HEK293 (cell line): ENCODE measurements at regions not wholly inside any gene's neighbourhood (a gene's known extent, or its start where the extent isn't known, plus 50 kb on each side); places are given as distances from the start of the nearest gene placed in this dataset.

ENCODE experiments used
- CTCF ChIA-PET: fragments of 350-600 bp; formaldehyde crosslinking; extraction: SDS; loops from one replicate; lab custom pipeline; 2021; ENCODE audit warnings: antibody characterized with exemption; lab: Yijun Ruan, JAX
- POLR2A ChIA-PET: fragments of 300-600 bp; formaldehyde crosslinking; extraction: SDS; loops from one replicate; lab custom pipeline; 2020; ENCODE audit warnings: antibody characterized with exemption, inconsistent platforms; lab: Yijun Ruan, JAX
- H3K27ac ChIP-seq: fragments of 200-500 bp; sonication (Bioruptor generic); 2 replicates; pipeline ENCODE4 v1.5.1; 2014; ENCODE audit warnings: low read depth, low read length, control low read depth, inconsistent platforms; ENCODE audit errors: extremely low read depth
- H3K36me3 ChIP-seq, 2 experiments: fragments of 200-500 bp in 1 of 2; sonication (Bioruptor generic) in 1 of 2; 1 replicate in 1 of 2; 2 replicates in 1 of 2; pipeline ENCODE4 v1.5.1; 2014 to 2017; ENCODE audit warnings: inconsistent platforms in 2 of 2, low read length in 2 of 2; ENCODE audit not compliant: control insufficient read depth in 2 of 2, insufficient read depth in 1 of 2
- H3K4me1 ChIP-seq: fragments of 200-500 bp; sonication (Bioruptor generic); 2 replicates; pipeline ENCODE4 v1.5.1; 2014; ENCODE audit warnings: mild to moderate bottlenecking, low read length, inconsistent platforms; ENCODE audit not compliant: control insufficient read depth, insufficient read depth
- H3K4me3 ChIP-seq: 2 replicates; pipeline ENCODE4 v1.5.1; 2011; ENCODE audit warnings: low read depth, mild to moderate bottlenecking, control low read depth, low read length, moderate library complexity
- H3K9me3 ChIP-seq: fragments of 200-500 bp; sonication (Bioruptor generic); 2 replicates; pipeline ENCODE4 v1.5.1; 2014; ENCODE audit warnings: low read depth, low read length, inconsistent platforms; ENCODE audit not compliant: control insufficient read depth, insufficient read depth
- EGR2 ChIP-seq: fragments of 450-650 bp; formaldehyde crosslinking; IDR thresholded peaks from 2 replicates; pipeline ENCODE4 v1.5.1; 2016; ENCODE audit warnings: low read depth, missing biosample characterization, missing genetic modification characterization
- GLI2 ChIP-seq: fragments of 450-650 bp; formaldehyde crosslinking; IDR thresholded peaks from 2 replicates; pipeline ENCODE4; 2017; ENCODE audit warnings: missing biosample characterization, missing genetic modification characterization, low read depth, borderline replicate concordance
- HOXD13 ChIP-seq: sonication (generic); formaldehyde crosslinking; IDR thresholded peaks from 2 replicates; pipeline ENCODE4 v1.8.0; 2022; ENCODE audit warnings: missing genetic modification reagents, borderline replicate concordance
- KLF8 ChIP-seq: fragments of 450-650 bp; formaldehyde crosslinking; IDR thresholded peaks from 2 replicates; pipeline ENCODE4 v1.5.1; 2016; ENCODE audit warnings: missing biosample characterization, missing genetic modification characterization
- KLF9 ChIP-seq: fragments of 450-650 bp; formaldehyde crosslinking; IDR thresholded peaks from 2 replicates; pipeline ENCODE4 v1.5.1; 2016; ENCODE audit warnings: missing biosample characterization, missing genetic modification characterization, low read depth
- REPIN1 ChIP-seq: fragments of 450-650 bp; formaldehyde crosslinking; IDR thresholded peaks from 2 replicates; pipeline ENCODE4 v1.5.1; 2017; ENCODE audit warnings: missing biosample characterization, missing genetic modification characterization, low read depth
- TCF7L2 ChIP-seq: IDR thresholded peaks from 2 replicates; pipeline ENCODE4 v1.6.1; 2011; ENCODE audit warnings: low read depth, mild to moderate bottlenecking, inconsistent platforms, low read length, moderate library complexity, borderline replicate concordance
- ZIC2 ChIP-seq: fragments of 450-650 bp; formaldehyde crosslinking; IDR thresholded peaks from 2 replicates; pipeline ENCODE4 v1.5.1; 2016; ENCODE audit warnings: missing biosample characterization, missing genetic modification characterization
- ZNF10 ChIP-seq: fragments of 450-650 bp; formaldehyde crosslinking; IDR thresholded peaks from 2 replicates; pipeline ENCODE4 v1.5.1; 2017; ENCODE audit warnings: missing biosample characterization, missing genetic modification characterization
- ZNF155 ChIP-seq: fragments of 450-650 bp; formaldehyde crosslinking; IDR thresholded peaks from 2 replicates; pipeline ENCODE4 v1.5.1; 2016; ENCODE audit warnings: missing biosample characterization, missing genetic modification characterization
- ZNF341 ChIP-seq: fragments of 450-650 bp; formaldehyde crosslinking; IDR thresholded peaks from 2 replicates; pipeline ENCODE4; 2016; ENCODE audit warnings: low read depth, missing biosample characterization, missing genetic modification characterization
- ZNF350 ChIP-seq: fragments of 450-650 bp; formaldehyde crosslinking; IDR thresholded peaks from 2 replicates; pipeline ENCODE4 v1.5.0; 2017; ENCODE audit warnings: missing biosample characterization, mild to moderate bottlenecking, missing genetic modification characterization
- ZNF501 ChIP-seq: fragments of 450-650 bp; formaldehyde crosslinking; IDR thresholded peaks from 2 replicates; pipeline ENCODE4 v1.5.1; 2016; ENCODE audit warnings: missing biosample characterization, missing genetic modification characterization
- ZNF514 ChIP-seq: fragments of 450-650 bp; formaldehyde crosslinking; IDR thresholded peaks from 2 replicates; pipeline ENCODE4 v1.5.1; 2016; ENCODE audit warnings: missing biosample characterization, missing genetic modification characterization
- ZNF555 ChIP-seq: fragments of 450-650 bp; formaldehyde crosslinking; conservative IDR thresholded peaks from 2 replicates; pipeline ENCODE4 v1.5.1; 2017; ENCODE audit warnings: missing biosample characterization, mild to moderate bottlenecking, missing genetic modification characterization, inconsistent platforms
- ZNF560 ChIP-seq: fragments of 450-650 bp; formaldehyde crosslinking; IDR thresholded peaks from 2 replicates; pipeline ENCODE4 v1.5.1; 2017; ENCODE audit warnings: missing biosample characterization, missing genetic modification characterization, borderline replicate concordance
- ZNF692 ChIP-seq: fragments of 450-650 bp; formaldehyde crosslinking; IDR thresholded peaks from 2 replicates; pipeline ENCODE4 v1.5.1; 2016; ENCODE audit warnings: missing biosample characterization, missing genetic modification characterization
- ZNF704 ChIP-seq: fragments of 450-650 bp; formaldehyde crosslinking; IDR thresholded peaks from 2 replicates; pipeline ENCODE4 v1.5.1; 2016; ENCODE audit warnings: missing biosample characterization, missing genetic modification characterization
- ZNF707 ChIP-seq: fragments of 450-650 bp; formaldehyde crosslinking; IDR thresholded peaks from 2 replicates; pipeline ENCODE4 v1.5.1; 2016; ENCODE audit warnings: missing biosample characterization, missing genetic modification characterization
- ZNF768 ChIP-seq: fragments of 450-650 bp; formaldehyde crosslinking; IDR thresholded peaks from 2 replicates; pipeline ENCODE4 v1.5.1; 2018; ENCODE audit warnings: missing biosample characterization, mild to moderate bottlenecking, missing genetic modification characterization
- ZNF791 ChIP-seq: fragments of 450-650 bp; formaldehyde crosslinking; IDR thresholded peaks from 2 replicates; pipeline ENCODE4 v1.5.1; 2016; ENCODE audit warnings: missing biosample characterization, missing genetic modification characterization
- ZNF843 ChIP-seq: fragments of 450-650 bp; formaldehyde crosslinking; IDR thresholded peaks from 2 replicates; pipeline ENCODE4 v1.5.1; 2016; ENCODE audit warnings: missing biosample characterization, missing genetic modification characterization
- TF ChIP-seq, protein P1 (sequence below): fragments of 450-650 bp; formaldehyde crosslinking; IDR thresholded peaks from 2 replicates; pipeline ENCODE4 v1.5.1; 2016; ENCODE audit warnings: missing biosample characterization, missing genetic modification characterization, borderline replicate concordance
- TF ChIP-seq, protein P2 (sequence below): fragments of 450-650 bp; formaldehyde crosslinking; IDR thresholded peaks from 2 replicates; pipeline ENCODE4 v1.5.0; 2017; ENCODE audit warnings: missing biosample characterization, missing genetic modification characterization, borderline replicate concordance

DNA sequence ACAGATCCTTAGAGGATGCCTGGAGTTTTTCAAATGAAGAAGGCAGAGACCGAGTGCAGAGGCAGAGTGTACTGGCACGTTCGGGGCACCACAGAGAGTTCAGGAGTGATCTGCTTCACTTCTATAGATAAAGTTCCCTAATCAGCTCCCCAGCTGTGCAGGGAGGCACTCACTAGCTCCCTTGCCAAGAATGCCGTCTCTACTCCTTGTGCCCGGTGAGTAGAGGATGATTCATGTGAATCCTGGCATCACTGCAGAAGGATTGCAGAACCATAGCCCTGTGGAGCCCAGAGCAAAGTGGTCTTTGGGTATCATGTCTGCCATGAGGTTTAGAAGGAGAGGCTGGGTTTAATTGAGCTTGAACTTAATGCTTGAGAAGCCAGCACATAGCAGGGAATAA, 510.1 kb upstream of the RAB6C start (continued):
- TF ChIP-seq, protein P1, sequence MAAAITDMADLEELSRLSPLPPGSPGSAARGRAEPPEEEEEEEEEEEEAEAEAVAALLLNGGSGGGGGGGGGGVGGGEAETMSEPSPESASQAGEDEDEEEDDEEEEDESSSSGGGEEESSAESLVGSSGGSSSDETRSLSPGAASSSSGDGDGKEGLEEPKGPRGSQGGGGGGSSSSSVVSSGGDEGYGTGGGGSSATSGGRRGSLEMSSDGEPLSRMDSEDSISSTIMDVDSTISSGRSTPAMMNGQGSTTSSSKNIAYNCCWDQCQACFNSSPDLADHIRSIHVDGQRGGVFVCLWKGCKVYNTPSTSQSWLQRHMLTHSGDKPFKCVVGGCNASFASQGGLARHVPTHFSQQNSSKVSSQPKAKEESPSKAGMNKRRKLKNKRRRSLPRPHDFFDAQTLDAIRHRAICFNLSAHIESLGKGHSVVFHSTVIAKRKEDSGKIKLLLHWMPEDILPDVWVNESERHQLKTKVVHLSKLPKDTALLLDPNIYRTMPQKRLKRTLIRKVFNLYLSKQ = no peak
- TF ChIP-seq ZNF707 (no peak), ZNF704 (tag by site-specific recombination) (no peak), ZNF555 (no peak), ZNF501 (tag by site-specific recombination) (no peak), ZNF350 (tag by site-specific recombination) (no peak), ZNF341 (tag by site-specific recombination) (no peak), ZNF155 (tag by site-specific recombination) (no peak), ZNF791 (tag by site-specific recombination) (no peak)

GRCh38 chr2:129469871-129470270, 509.6 kb upstream of the RAB6C start:
- CTCF ChIA-PET = interaction anchor here (0.6 kb wide), 1 partner anchor 477 kb away, joined by 4 read pairs; no protein-coding TSS in a partner anchor
- H3K4me1 ChIP-seq = no peaks in the 10 kb centered on the region
- H3K4me3 ChIP-seq = no peak overlapping the region
- POLR2A ChIA-PET = no interaction called here
- no peak for TF ChIP-seq ZNF843
- no peak for TF ChIP-seq ZNF692 (tag by site-specific recombination)
- no peak for TF ChIP-seq ZNF10 (tag by site-specific recombination)
- no peak for TF ChIP-seq KLF9 (tag by site-specific recombination)
- no peak overlapping the region for H3K27ac ChIP-seq
- no peaks in the 10 kb centered on the region for H3K36me3 ChIP-seq
- H3K9me3 ChIP-seq = no peaks in the 10 kb centered on the region

GRCh38 chr2:129478902-129479517, 500.5 kb upstream of the RAB6C start:
- CTCF ChIA-PET = interaction anchor here (0.6 kb wide), 1 partner anchor 461 kb away, joined by 3 read pairs; no protein-coding TSS in a partner anchor
- H3K36me3 ChIP-seq = no peaks in the 10 kb centered on the region
- POLR2A ChIA-PET = no interaction called here
- H3K27ac ChIP-seq = no peak overlapping the region
- TF ChIP-seq REPIN1 (tag by site-specific recombination) = no peak
- TF ChIP-seq ZNF560 = no peak
- TF ChIP-seq ZNF768 (tag by site-specific recombination) = no peak
- TF ChIP-seq, all 188 proteins: peak for 0
- H3K4me1 ChIP-seq = no peaks in the 10 kb centered on the region
- H3K4me3 ChIP-seq = no peak overlapping the region
- no peaks in the 10 kb centered on the region for H3K9me3 ChIP-seq

- CTCF ChIA-PET = no interaction called here
- H3K9me3 ChIP-seq = no peaks in the 10 kb centered on the region
- POLR2A ChIA-PET = no interaction called here
- no peak for TF ChIP-seq ZNF514
- TF ChIP-seq GLI2 (tag by site-specific recombination) = no peak
- TF ChIP-seq EGR2 = no peak
- no peak for TF ChIP-seq KLF8 (tag by site-specific recombination)
- TF ChIP-seq TCF7L2 = peak; percentile 75; the same call in 1 of the 2 replicates
- no peak for TF ChIP-seq HOXD13
- TF ChIP-seq, protein P2, sequence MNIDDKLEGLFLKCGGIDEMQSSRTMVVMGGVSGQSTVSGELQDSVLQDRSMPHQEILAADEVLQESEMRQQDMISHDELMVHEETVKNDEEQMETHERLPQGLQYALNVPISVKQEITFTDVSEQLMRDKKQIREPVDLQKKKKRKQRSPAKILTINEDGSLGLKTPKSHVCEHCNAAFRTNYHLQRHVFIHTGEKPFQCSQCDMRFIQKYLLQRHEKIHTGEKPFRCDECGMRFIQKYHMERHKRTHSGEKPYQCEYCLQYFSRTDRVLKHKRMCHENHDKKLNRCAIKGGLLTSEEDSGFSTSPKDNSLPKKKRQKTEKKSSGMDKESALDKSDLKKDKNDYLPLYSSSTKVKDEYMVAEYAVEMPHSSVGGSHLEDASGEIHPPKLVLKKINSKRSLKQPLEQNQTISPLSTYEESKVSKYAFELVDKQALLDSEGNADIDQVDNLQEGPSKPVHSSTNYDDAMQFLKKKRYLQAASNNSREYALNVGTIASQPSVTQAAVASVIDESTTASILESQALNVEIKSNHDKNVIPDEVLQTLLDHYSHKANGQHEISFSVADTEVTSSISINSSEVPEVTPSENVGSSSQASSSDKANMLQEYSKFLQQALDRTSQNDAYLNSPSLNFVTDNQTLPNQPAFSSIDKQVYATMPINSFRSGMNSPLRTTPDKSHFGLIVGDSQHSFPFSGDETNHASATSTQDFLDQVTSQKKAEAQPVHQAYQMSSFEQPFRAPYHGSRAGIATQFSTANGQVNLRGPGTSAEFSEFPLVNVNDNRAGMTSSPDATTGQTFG (tag by site-specific recombination) = no peak
- TF ChIP-seq ZIC2 (tag by site-specific recombination) = peak; percentile 32; the same call in 1 of the 2 replicates
Observed at GRCh38 chr2:129479892-129480291, 499.6 kb upstream of the RAB6C start.

More at GRCh38 chr2:129479892-129480291, 499.6 kb upstream of the RAB6C start:
- Histone ChIP-seq H3K36me3 (no peaks in the 10 kb centered on the region), H3K27ac (no peak overlapping the region), H3K4me1 (no peaks in the 10 kb centered on the region), H3K4me3 (no peak overlapping the region)
